PC-9 (cell line): ENCODE measurements at regions not wholly inside any gene's neighbourhood (a gene's known extent, or its start where the extent isn't known, plus 50 kb on each side); places are given as distances from the start of the nearest gene placed in this dataset.
"Not testable (repeated sequence)": the region's sequence is repeated elsewhere in the genome, so short reads cannot be mapped to it uniquely, and the experiment has no call there.

ENCODE experiments used
- BruUV-seq: library from RNA; stranded (reverse); fragments of 400-500 nt; replicated peaks from 2 replicates; lab custom pipeline; 2021; lab: Mats Ljungman, UMichigan
- CTCF ChIA-PET: fragments of 300-600 bp; sonication (Branson Sonifier 250); formaldehyde crosslinking; loops from one replicate; lab custom pipeline; 2022; ENCODE audit warnings: antibody characterized with exemption; lab: Charles Lee
- POLR2A ChIA-PET: fragments of 300-600 bp; sonication (Branson Sonifier 250); formaldehyde crosslinking; loops from one replicate; lab custom pipeline; 2022; ENCODE audit warnings: antibody characterized with exemption; ENCODE audit not compliant: unreplicated experiment; lab: Charles Lee
- DNase-seq, 2 experiments: peaks; one replicate each; pipeline versions ENCODE4 v3.0.0 to v3.0.0-alpha.2; 2015 to 2022; ENCODE audit warnings: mixed read lengths in 1 of 2
- H2AFZ ChIP-seq: fragments of 200-600 bp; sonication (generic); 2 replicates; pipeline ENCODE4 v1.8.1; 2017; ENCODE audit warnings: antibody characterized with exemption
- H3F3A ChIP-seq: fragments of 200-600 bp; sonication (generic); 2 replicates; pipeline ENCODE4 v1.8.1; 2017; ENCODE audit warnings: antibody characterized with exemption, mild to moderate bottlenecking, low read depth; ENCODE audit not compliant: insufficient read depth
- H3K27ac ChIP-seq: fragments of 200-600 bp; sonication (generic); 2 replicates; pipeline ENCODE4 v1.6.1; 2016; ENCODE audit warnings: mixed run types
- H3K27me3 ChIP-seq: fragments of 200-600 bp; sonication (generic); 2 replicates; pipeline ENCODE4 v1.6.1; 2016; ENCODE audit warnings: low read depth, mixed run types; ENCODE audit not compliant: insufficient read depth
- H3K36me3 ChIP-seq: fragments of 200-600 bp; sonication (generic); 2 replicates; pipeline ENCODE4 v1.6.1; 2016; ENCODE audit warnings: low read depth, mixed run types
- H3K4me1 ChIP-seq: fragments of 200-600 bp; sonication (generic); replicated peaks from 2 replicates; pipeline ENCODE4 v1.6.1; 2016; ENCODE audit warnings: mixed run types; ENCODE audit not compliant: insufficient read depth
- H3K4me2 ChIP-seq: fragments of 200-600 bp; sonication (generic); 2 replicates; pipeline ENCODE4 v1.6.1; 2017; ENCODE audit warnings: mixed run types
- H3K4me3 ChIP-seq: fragments of 200-600 bp; sonication (generic); 2 replicates; pipeline ENCODE4 v1.6.1; 2016; ENCODE audit warnings: mixed run types
- H3K79me2 ChIP-seq: fragments of 200-600 bp; sonication (generic); 2 replicates; pipeline ENCODE4 v1.6.1; 2017; ENCODE audit warnings: low read depth, mixed run types
- H3K9me2 ChIP-seq: fragments of 200-600 bp; sonication (generic); 2 replicates; pipeline ENCODE4 v1.8.1; 2017; ENCODE audit warnings: mild to moderate bottlenecking; ENCODE audit not compliant: insufficient read depth
- H3K9me3 ChIP-seq: fragments of 200-600 bp; sonication (generic); 2 replicates; pipeline ENCODE4 v1.8.1; 2016; ENCODE audit warnings: low read depth; ENCODE audit not compliant: insufficient read depth
- H4K20me1 ChIP-seq: fragments of 200-600 bp; sonication (generic); 2 replicates; pipeline ENCODE4 v1.8.1; 2017; ENCODE audit not compliant: insufficient read depth
- EZH2 ChIP-seq: fragments of 200-600 bp; sonication (generic); IDR thresholded peaks from 2 replicates; pipeline ENCODE4 v1.8.0; 2017; ENCODE audit warnings: antibody characterized with exemption, low read depth
- intact Hi-C: fragments of 100-400 bp; cut with micrococcal nuclease; formaldehyde crosslinking; loops from one replicate; pipeline ENCODE4 v1.10.0; 2022; ENCODE audit not compliant: unreplicated experiment
- TF ChIP-seq, protein P1 (sequence below): fragments of 200-600 bp; sonication (generic); conservative IDR thresholded peaks from 2 replicates; pipeline ENCODE4 v1.6.1; 2017; ENCODE audit warnings: mixed run types, antibody characterized with exemption, mild to moderate bottlenecking, moderate library complexity

- H3K9me3 ChIP-seq: no peaks in the 10 kb centered on the region
- POLR2A ChIA-PET: no interaction called here
- H3K4me2 ChIP-seq: no peak overlapping the region
- H3K36me3 ChIP-seq: no peaks in the 10 kb centered on the region
- no peaks in the 10 kb centered on the region for H3K27me3 ChIP-seq
- no TSS peak for BruUV-seq
- H3F3A ChIP-seq: no peaks in the 10 kb centered on the region
- CTCF ChIA-PET: no interaction called here
- no peak overlapping the region for H3K27ac ChIP-seq
- intact Hi-C loops: no loop called here
- H3K4me3 ChIP-seq: no peak overlapping the region
- no peaks in the 10 kb centered on the region for H3K79me2 ChIP-seq
- H3K9me2 ChIP-seq: no peaks in the 10 kb centered on the region
- no peak for DNase-seq
- TF ChIP-seq EZH2: no peak
- TF ChIP-seq, protein P1, sequence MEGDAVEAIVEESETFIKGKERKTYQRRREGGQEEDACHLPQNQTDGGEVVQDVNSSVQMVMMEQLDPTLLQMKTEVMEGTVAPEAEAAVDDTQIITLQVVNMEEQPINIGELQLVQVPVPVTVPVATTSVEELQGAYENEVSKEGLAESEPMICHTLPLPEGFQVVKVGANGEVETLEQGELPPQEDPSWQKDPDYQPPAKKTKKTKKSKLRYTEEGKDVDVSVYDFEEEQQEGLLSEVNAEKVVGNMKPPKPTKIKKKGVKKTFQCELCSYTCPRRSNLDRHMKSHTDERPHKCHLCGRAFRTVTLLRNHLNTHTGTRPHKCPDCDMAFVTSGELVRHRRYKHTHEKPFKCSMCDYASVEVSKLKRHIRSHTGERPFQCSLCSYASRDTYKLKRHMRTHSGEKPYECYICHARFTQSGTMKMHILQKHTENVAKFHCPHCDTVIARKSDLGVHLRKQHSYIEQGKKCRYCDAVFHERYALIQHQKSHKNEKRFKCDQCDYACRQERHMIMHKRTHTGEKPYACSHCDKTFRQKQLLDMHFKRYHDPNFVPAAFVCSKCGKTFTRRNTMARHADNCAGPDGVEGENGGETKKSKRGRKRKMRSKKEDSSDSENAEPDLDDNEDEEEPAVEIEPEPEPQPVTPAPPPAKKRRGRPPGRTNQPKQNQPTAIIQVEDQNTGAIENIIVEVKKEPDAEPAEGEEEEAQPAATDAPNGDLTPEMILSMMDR: no peak
- no peak overlapping the region for H2AFZ ChIP-seq
- no peaks in the 10 kb centered on the region for H3K4me1 ChIP-seq
- no peaks in the 10 kb centered on the region for H4K20me1 ChIP-seq
Measured at GRCh38 chr18:28425886-28426285, 249.0 kb upstream of the CDH2 start.

GRCh38 chr18:28422577-28422976 lies 245.6 kb upstream of the CDH2 start:
- H3K27me3 ChIP-seq: no peaks in the 10 kb centered on the region
- no peak for DNase-seq
- peak overlapping the region; percentile 62 for H3K4me3 ChIP-seq
- H3K36me3 ChIP-seq: no peaks in the 10 kb centered on the region
- H3K4me2 ChIP-seq: peak overlapping the region; percentile 79
- H3F3A ChIP-seq: no peaks in the 10 kb centered on the region
- intact Hi-C loops: no loop called here
- H4K20me1 ChIP-seq: no peaks in the 10 kb centered on the region
- no peaks in the 10 kb centered on the region for H3K9me3 ChIP-seq
- peak overlapping the region; percentile 81 for H2AFZ ChIP-seq
- H3K79me2 ChIP-seq: no peaks in the 10 kb centered on the region
- no peaks in the 10 kb centered on the region for H3K4me1 ChIP-seq
- no peak for TF ChIP-seq EZH2
- TF ChIP-seq, protein P1: no peak
- H3K27ac ChIP-seq: 0 out of 2 replicates have a peak overlapping the region, but pooled peaks have one; percentile 35
- ChIA-PET POLR2A (no interaction called here), CTCF (no interaction called here)
- no peaks in the 10 kb centered on the region for H3K9me2 ChIP-seq
- BruUV-seq: TSS peak; percentile 33

DNA sequence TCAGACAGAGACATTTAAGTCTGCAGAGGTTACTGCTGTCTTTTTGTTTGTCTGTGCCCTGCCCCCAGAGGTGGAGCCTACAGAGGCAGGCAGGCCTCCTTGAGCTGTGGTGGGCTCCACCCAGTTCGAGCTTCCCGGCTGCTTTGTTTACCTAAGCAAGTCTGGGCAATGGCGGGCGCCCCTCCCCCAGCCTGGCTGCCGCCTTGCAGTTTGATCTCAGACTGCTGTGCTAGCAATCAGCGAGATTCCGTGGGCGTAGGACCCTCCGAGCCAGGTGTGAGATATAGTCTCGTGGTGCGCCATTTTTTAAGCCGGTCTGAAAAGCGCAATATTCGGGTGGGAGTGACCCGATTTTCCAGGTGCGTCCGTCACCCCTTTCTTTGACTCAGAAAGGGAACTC lies 245.0 kb upstream of the CDH2 start:
- H3F3A ChIP-seq, H3K9me3 ChIP-seq, H3K4me2 ChIP-seq, H3K79me2 ChIP-seq, CTCF ChIA-PET, H4K20me1 ChIP-seq, H3K9me2 ChIP-seq, H2AFZ ChIP-seq, BruUV-seq, H3K36me3 ChIP-seq, H3K27ac ChIP-seq, intact Hi-C loops, H3K4me3 ChIP-seq, H3K4me1 ChIP-seq, H3K27me3 ChIP-seq, POLR2A ChIA-PET: not testable (repeated sequence)
- DNase-seq: peak in 1 of 2 experiments; percentile 47

DNA sequence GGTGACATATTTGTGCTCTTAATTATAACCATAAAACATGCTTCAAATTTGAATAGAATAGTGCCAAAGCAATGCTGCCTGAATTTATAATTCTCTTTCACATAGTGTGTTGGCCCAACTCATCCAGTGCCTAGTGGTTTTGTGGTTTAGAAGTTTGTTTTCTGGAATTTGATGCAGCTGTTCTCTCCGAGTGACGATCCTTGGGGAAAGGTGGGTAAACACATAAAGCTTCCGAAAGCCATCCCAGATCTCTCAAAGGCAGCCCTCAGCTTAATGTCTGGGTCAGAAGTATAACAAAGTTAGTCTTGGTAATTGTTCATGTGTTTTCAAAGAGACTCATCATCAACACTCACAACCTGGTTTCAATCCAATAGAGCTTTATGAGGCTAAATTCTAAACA lies 235.6 kb upstream of the CDH2 start:
- intact Hi-C loops: no loop called here
- TF ChIP-seq, protein P1: no peak
- no peak for TF ChIP-seq EZH2
- Histone ChIP-seq H3F3A (no peaks in the 10 kb centered on the region), H3K4me3 (no peak overlapping the region), H3K9me3 (no peaks in the 10 kb centered on the region), H4K20me1 (no peaks in the 10 kb centered on the region), H3K79me2 (no peaks in the 10 kb centered on the region), H3K27ac (no peak overlapping the region), H3K27me3 (no peaks in the 10 kb centered on the region), H3K4me2 (no peak overlapping the region), H3K4me1 (no peaks in the 10 kb centered on the region), H2AFZ (no peak overlapping the region), H3K9me2 (no peaks in the 10 kb centered on the region), H3K36me3 (no peaks in the 10 kb centered on the region)
- ChIA-PET POLR2A (no interaction called here), CTCF (interaction anchor here (0.6 kb wide), 1 partner anchor 325 kb away, joined by 6 read pairs; no protein-coding TSS in a partner anchor)
- no peak for DNase-seq
- no TSS peak for BruUV-seq
